ENCODE measurements at regions not wholly inside any gene's neighbourhood (a gene's known extent, or its start where the extent isn't known, plus 50 kb on each side); places are given as distances from the start of the nearest gene placed in this dataset.
"Not testable (repeated sequence)": the region's sequence is repeated elsewhere in the genome, so short reads cannot be mapped to it uniquely, and the experiment has no call there.

GRCh38 chr7:82602066-82602465 lies 158.5 kb upstream of the CACNA2D1 start:
- H3K27me3 Mint-ChIP-seq: no peaks in the 10 kb centered on the region
- DNase-seq: no peak
- no peaks in the 10 kb centered on the region for H3K4me1 Mint-ChIP-seq
- H3K36me3 Mint-ChIP-seq: no peaks in the 10 kb centered on the region
- H3K27ac Mint-ChIP-seq: no peak overlapping the region
- no peak overlapping the region for H3K4me3 Mint-ChIP-seq
- no peaks in the 10 kb centered on the region for H3K9me3 Mint-ChIP-seq

- peaks cover 3% of the 10 kb centered on the region for H3K4me1 Mint-ChIP-seq
- no peak for DNase-seq
- H3K4me3 Mint-ChIP-seq: no peak overlapping the region
- no peaks in the 10 kb centered on the region for H3K27me3 Mint-ChIP-seq
- no peaks in the 10 kb centered on the region for H3K9me3 Mint-ChIP-seq
- H3K27ac Mint-ChIP-seq: no peak overlapping the region
- no peaks in the 10 kb centered on the region for H3K36me3 Mint-ChIP-seq
Measured at GRCh38 chr7:82600531-82600930, 157.0 kb upstream of the CACNA2D1 start.

- Mint-ChIP-seq H3K27ac (no peak overlapping the region), H3K27me3 (no peaks in the 10 kb centered on the region)
Measured at GRCh38 chr7:82599895-82600294, 156.3 kb upstream of the CACNA2D1 start.

GRCh38 chr7:82598958-82599357 lies 155.4 kb upstream of the CACNA2D1 start:
- no peak overlapping the region for H3K4me3 Mint-ChIP-seq
- H3K9me3 Mint-ChIP-seq: no peaks in the 10 kb centered on the region
- H3K4me1 Mint-ChIP-seq: peaks cover 3% of the 10 kb centered on the region
- no peaks in the 10 kb centered on the region for H3K36me3 Mint-ChIP-seq
- H3K27ac Mint-ChIP-seq: no peak overlapping the region
- DNase-seq: no peak
- H3K27me3 Mint-ChIP-seq: no peaks in the 10 kb centered on the region

More at GRCh38 chr7:82599895-82600294, 156.3 kb upstream of the CACNA2D1 start:
- no peak overlapping the region for H3K4me3 Mint-ChIP-seq
- H3K9me3 Mint-ChIP-seq: no peaks in the 10 kb centered on the region
- H3K4me1 Mint-ChIP-seq: peaks cover 3% of the 10 kb centered on the region
- no peak for DNase-seq
- H3K36me3 Mint-ChIP-seq: no peaks in the 10 kb centered on the region

GRCh38 chr7:82595795-82596194 lies 152.2 kb upstream of the CACNA2D1 start:
- not testable (repeated sequence) for H3K9me3 Mint-ChIP-seq, DNase-seq, H3K27ac Mint-ChIP-seq, H3K4me1 Mint-ChIP-seq, H3K36me3 Mint-ChIP-seq, H3K27me3 Mint-ChIP-seq, H3K4me3 Mint-ChIP-seq

- H3K36me3 Mint-ChIP-seq: no peaks in the 10 kb centered on the region
- no peaks in the 10 kb centered on the region for H3K27me3 Mint-ChIP-seq
- no peaks in the 10 kb centered on the region for H3K9me3 Mint-ChIP-seq
- no peak for DNase-seq
- H3K27ac Mint-ChIP-seq: no peak overlapping the region
- H3K4me3 Mint-ChIP-seq: no peak overlapping the region
- H3K4me1 Mint-ChIP-seq: peaks cover 3% of the 10 kb centered on the region
Measured at GRCh38 chr7:82595176-82595575, 151.6 kb upstream of the CACNA2D1 start.

- no peak for DNase-seq
- no peaks in the 10 kb centered on the region for H3K9me3 Mint-ChIP-seq
Measured at GRCh38 chr7:82594665-82595064, 151.1 kb upstream of the CACNA2D1 start.

GRCh38 chr7:82593780-82594179 lies 150.2 kb upstream of the CACNA2D1 start:
- H3K27ac Mint-ChIP-seq: no peak overlapping the region
- no peak overlapping the region for H3K4me3 Mint-ChIP-seq
- H3K36me3 Mint-ChIP-seq: no peaks in the 10 kb centered on the region
- H3K27me3 Mint-ChIP-seq: no peaks in the 10 kb centered on the region
- peaks cover 3% of the 10 kb centered on the region for H3K4me1 Mint-ChIP-seq
- DNase-seq: no peak
- H3K9me3 Mint-ChIP-seq: no peaks in the 10 kb centered on the region

More at GRCh38 chr7:82594665-82595064, 151.1 kb upstream of the CACNA2D1 start:
- Mint-ChIP-seq H3K27ac (no peak overlapping the region), H3K36me3 (no peaks in the 10 kb centered on the region), H3K4me3 (no peak overlapping the region), H3K4me1 (peaks cover 3% of the 10 kb centered on the region), H3K27me3 (no peaks in the 10 kb centered on the region)

- no peak overlapping the region for H3K4me3 Mint-ChIP-seq
- H3K27ac Mint-ChIP-seq: no peak overlapping the region
- H3K4me1 Mint-ChIP-seq: peaks cover 3% of the 10 kb centered on the region
- H3K27me3 Mint-ChIP-seq: peaks cover 3% of the 10 kb centered on the region
- H3K9me3 Mint-ChIP-seq: no peaks in the 10 kb centered on the region
- no peaks in the 10 kb centered on the region for H3K36me3 Mint-ChIP-seq
- no peak for DNase-seq
Measured at GRCh38 chr7:82592416-82592815, 148.8 kb upstream of the CACNA2D1 start.

- no peak for DNase-seq
- Mint-ChIP-seq H3K4me3 (no peak overlapping the region), H3K9me3 (no peaks in the 10 kb centered on the region), H3K4me1 (no peaks in the 10 kb centered on the region), H3K27me3 (peaks cover 9% of the 10 kb centered on the region), H3K36me3 (no peaks in the 10 kb centered on the region), H3K27ac (no peak overlapping the region)
Measured at GRCh38 chr7:82579047-82579446, 135.5 kb upstream of the CACNA2D1 start.

GRCh38 chr7:82578430-82578829 lies 134.9 kb upstream of the CACNA2D1 start:
- Mint-ChIP-seq H3K36me3 (no peaks in the 10 kb centered on the region), H3K27me3 (peaks cover 6% of the 10 kb centered on the region), H3K9me3 (no peaks in the 10 kb centered on the region), H3K4me1 (no peaks in the 10 kb centered on the region), H3K4me3 (no peak overlapping the region), H3K27ac (no peak overlapping the region)
- no peak for DNase-seq

- H3K27me3 Mint-ChIP-seq: peaks cover 4% of the 10 kb centered on the region
- DNase-seq: peak; percentile 66
- H3K27ac Mint-ChIP-seq: no peak overlapping the region
- peaks cover 2% of the 10 kb centered on the region for H3K4me1 Mint-ChIP-seq
- H3K4me3 Mint-ChIP-seq: no peak overlapping the region
- no peaks in the 10 kb centered on the region for H3K36me3 Mint-ChIP-seq
- no peaks in the 10 kb centered on the region for H3K9me3 Mint-ChIP-seq
Measured at GRCh38 chr7:82572195-82572880, 128.8 kb upstream of the CACNA2D1 start.

- not testable (repeated sequence) for H3K9me3 Mint-ChIP-seq, H3K4me1 Mint-ChIP-seq, H3K27ac Mint-ChIP-seq, H3K27me3 Mint-ChIP-seq, H3K36me3 Mint-ChIP-seq, H3K4me3 Mint-ChIP-seq, DNase-seq
Measured at GRCh38 chr7:82571047-82571446, 127.5 kb upstream of the CACNA2D1 start.

- H3K4me3 Mint-ChIP-seq: no peak overlapping the region
Measured at GRCh38 chr7:82567841-82568240, 124.3 kb upstream of the CACNA2D1 start.

GRCh38 chr7:82567356-82567755 lies 123.8 kb upstream of the CACNA2D1 start:
- Mint-ChIP-seq H3K4me1 (peaks cover under 1% of the 10 kb centered on the region), H3K27me3 (peaks cover 11% of the 10 kb centered on the region), H3K27ac (no peak overlapping the region), H3K4me3 (no peak overlapping the region), H3K36me3 (no peaks in the 10 kb centered on the region), H3K9me3 (no peaks in the 10 kb centered on the region)
- no peak for DNase-seq

More at GRCh38 chr7:82567841-82568240, 124.3 kb upstream of the CACNA2D1 start:
- DNase-seq: no peak
- Mint-ChIP-seq H3K27ac (no peak overlapping the region), H3K9me3 (no peaks in the 10 kb centered on the region), H3K27me3 (peaks cover 6% of the 10 kb centered on the region), H3K4me1 (peaks cover 2% of the 10 kb centered on the region), H3K36me3 (no peaks in the 10 kb centered on the region)

- Mint-ChIP-seq H3K27ac (no peak overlapping the region), H3K4me1 (no peaks in the 10 kb centered on the region), H3K27me3 (peaks cover 11% of the 10 kb centered on the region), H3K4me3 (no peak overlapping the region), H3K9me3 (no peaks in the 10 kb centered on the region), H3K36me3 (no peaks in the 10 kb centered on the region)
- no peak for DNase-seq
Measured at GRCh38 chr7:82566752-82567151, 123.2 kb upstream of the CACNA2D1 start.

Data from activated naive CD8-positive, alpha-beta T cell treated with anti-CD3 and anti-CD28 coated beads for 36 hours (primary cell).